ENCODE measurements at regions not wholly inside any gene's neighbourhood (a gene's known extent, or its start where the extent isn't known, plus 50 kb on each side); places are given as distances from the start of the nearest gene placed in this dataset.

- TF ChIP-seq ZNF510 (CRISPR knock-in tag; IDR thresholded peaks at IDR 0.05; ENCODE audit: low read depth) (no peak), DNMT3B (CRISPR knock-in tag; conservative IDR thresholded peaks at IDR 0.05) (no peak), PCBP2 (optimal IDR thresholded peaks at IDR 0.05; ENCODE audit: low read depth, low read length, poor library complexity, severe bottlenecking) (no peak), ZNF30 (CRISPR knock-in tag; IDR thresholded peaks at IDR 0.05) (no peak), TAF1 (CRISPR knock-in tag; IDR thresholded peaks at IDR 0.05) (no peak), EP300 (IDR thresholded peaks at IDR 0.05; ENCODE audit: low read depth in 2 of 2, low read length in 2 of 2) (no peak), EP300 (CRISPR knock-in tag; IDR thresholded peaks at IDR 0.05; ENCODE audit: borderline replicate concordance) (no peak), SP1 (IDR thresholded peaks at IDR 0.05) (no peak), SP1 (CRISPR knock-in tag; IDR thresholded peaks at IDR 0.05) (no peak)
Measured at GRCh38 chr1:20409012-20409411, 77.0 kb downstream of the CAMK2N1 start.

All from HepG2 (cell line).